Keratinocyte (primary cell): ENCODE measurements at regions not wholly inside any gene's neighbourhood (a gene's known extent, or its start where the extent isn't known, plus 50 kb on each side); places are given as distances from the start of the nearest gene placed in this dataset.

Experiments used
- DNase-seq: peaks from one replicate; pipeline ENCODE4 v3.0.0-alpha.2; 2011; ENCODE audit warnings: low read depth, missing footprints, low spot score
- FAIRE-seq: peaks from 2 replicates; lab custom pipeline; 2011; peaks lifted over from hg19 to GRCh38; lab: Jason Lieb, UNC
- H2AFZ ChIP-seq: 2 replicates; pipeline ENCODE4 v1.6.0; 2012; ENCODE audit warnings: low read length, control low read depth, inconsistent platforms; ENCODE audit not compliant: control insufficient read depth
- H3K27ac ChIP-seq: 2 replicates; pipeline ENCODE4 v1.5.1; 2011; ENCODE audit warnings: low read length; ENCODE audit not compliant: control insufficient read depth, insufficient read depth
- H3K27me3 ChIP-seq: 3 replicates; pipeline ENCODE4 v1.6.0; 2011; ENCODE audit warnings: low read length; ENCODE audit not compliant: control insufficient read depth, insufficient read depth; ENCODE audit errors: extremely low read depth
- H3K36me3 ChIP-seq, 2 experiments: 2 replicates in 1 of 2; 3 replicates in 1 of 2; pipeline ENCODE4 v1.5.1; 2011; ENCODE audit warnings: low read length in 2 of 2, mild to moderate bottlenecking in 1 of 2; ENCODE audit not compliant: control insufficient read depth in 2 of 2, insufficient read depth in 2 of 2; ENCODE audit errors: extremely low read depth in 1 of 2
- H3K4me1 ChIP-seq: 3 replicates; pipeline ENCODE4 v1.5.1; 2011; ENCODE audit warnings: low read length; ENCODE audit not compliant: control insufficient read depth, insufficient read depth; ENCODE audit errors: extremely low read depth
- H3K4me2 ChIP-seq: 3 replicates; pipeline ENCODE4 v1.6.0; 2011; ENCODE audit warnings: low read depth, low read length; ENCODE audit not compliant: control insufficient read depth, insufficient read depth; ENCODE audit errors: extremely low read depth
- H3K4me3 ChIP-seq, 3 experiments: fragments of 200-600 bp in 1 of 3; sonication (generic) in 1 of 3; 2 replicates in 2 of 3; 3 replicates in 1 of 3; pipeline ENCODE4 v1.5.1; 2011 to 2016; ENCODE audit warnings: low read length in 3 of 3, mild to moderate bottlenecking in 3 of 3, control low read depth in 2 of 3, inconsistent platforms in 1 of 3, low read depth in 1 of 3, mixed read lengths in 1 of 3, mixed run types in 1 of 3, moderate library complexity in 1 of 3; ENCODE audit not compliant: control insufficient read depth in 2 of 3, insufficient read depth in 2 of 3; ENCODE audit errors: extremely low read depth in 1 of 3
- H3K79me2 ChIP-seq: 2 replicates; pipeline ENCODE4 v1.6.0; 2012; ENCODE audit warnings: low read length; ENCODE audit not compliant: control insufficient read depth, insufficient read depth
- H3K9ac ChIP-seq: 3 replicates; pipeline ENCODE4 v1.6.0; 2011; ENCODE audit warnings: low read length; ENCODE audit not compliant: control insufficient read depth, insufficient read depth; ENCODE audit errors: extremely low read depth
- H3K9me1 ChIP-seq: 3 replicates; pipeline ENCODE4 v1.6.0; 2011; ENCODE audit warnings: low read length; ENCODE audit not compliant: control insufficient read depth, insufficient read depth; ENCODE audit errors: extremely low read depth
- H3K9me3 ChIP-seq: 2 replicates; pipeline ENCODE4 v1.5.1; 2012; ENCODE audit warnings: low read depth, low read length; ENCODE audit not compliant: control insufficient read depth
- H4K20me1 ChIP-seq: 3 replicates; pipeline ENCODE4 v1.6.0; 2011; ENCODE audit warnings: low read length; ENCODE audit not compliant: control insufficient read depth, insufficient read depth; ENCODE audit errors: extremely low read depth
- EZH2 ChIP-seq: IDR thresholded peaks from one replicate; pipeline ENCODE4 v1.6.1; 2012; ENCODE audit warnings: inconsistent platforms, mild to moderate bottlenecking, low read length, moderate library complexity
- dilution Hi-C: fragments of 300-500 bp; cut with MboI; formaldehyde crosslinking; loops from one replicate; pipeline ENCODE4 v1.7.0; 2020; ENCODE audit warnings: low sequenced_read_pairs; ENCODE audit not compliant: extremely low pct_ligation_motif_present
- TF ChIP-seq, protein P1 (sequence below), 3 experiments: IDR thresholded peaks in 1 of 3; conservative IDR thresholded peaks in 1 of 3; optimal IDR thresholded peaks in 1 of 3; 2 replicates in 2 of 3; 3 replicates in 1 of 3; pipeline versions ENCODE3 to v1.5.1; 2011; ENCODE audit warnings: low read length in 3 of 3, mild to moderate bottlenecking in 3 of 3, moderate library complexity in 2 of 3, control low read depth in 1 of 3, inconsistent platforms in 1 of 3; ENCODE audit not compliant: insufficient read depth in 2 of 3; ENCODE audit errors: extremely low read depth in 1 of 3

DNA sequence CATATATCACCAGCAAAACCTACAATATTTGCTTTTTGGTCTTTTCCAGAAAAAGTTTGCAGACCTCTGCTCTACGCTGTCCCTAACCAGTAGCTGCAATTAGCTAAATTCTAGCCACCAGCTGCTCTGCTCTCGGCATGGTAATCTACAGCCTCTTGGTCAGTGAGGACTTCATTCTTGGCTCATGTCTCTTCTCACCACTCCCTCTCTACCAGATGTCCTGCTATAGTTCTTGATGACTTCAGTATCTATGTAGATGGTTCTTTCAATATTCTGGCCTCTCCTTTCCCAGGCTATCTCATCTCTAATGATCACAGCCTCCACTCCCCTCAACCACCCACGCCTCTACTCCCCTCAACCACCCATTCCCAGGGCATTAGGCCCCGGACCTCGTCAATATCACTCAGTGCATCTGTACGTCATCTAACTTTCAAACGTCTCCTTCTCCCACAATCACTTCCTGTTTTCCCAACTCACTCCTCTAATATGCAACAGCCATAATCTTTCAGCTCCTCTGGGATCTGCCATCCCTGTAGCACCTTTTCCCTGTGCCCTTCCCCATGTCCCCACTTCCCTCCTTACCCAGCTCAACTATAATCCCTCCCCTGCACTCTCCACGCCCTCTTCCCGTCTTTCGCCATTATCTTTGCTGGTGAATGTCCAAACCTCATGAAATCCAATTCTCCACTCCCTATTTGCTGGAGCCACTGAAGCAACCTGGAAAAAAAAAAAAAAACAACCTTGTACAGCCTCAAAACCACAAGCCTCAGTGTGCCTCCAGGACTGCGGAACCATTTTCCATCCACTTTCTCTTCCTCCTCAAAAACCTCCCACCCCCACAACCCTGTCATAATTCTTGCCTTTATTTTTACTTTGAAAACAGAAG is 429.4 kb upstream of the PROK2 start:
- Histone ChIP-seq H3K27ac (no peak overlapping the region), H4K20me1 (no peaks in the 10 kb centered on the region), H2AFZ (no peak overlapping the region), H3K79me2 (no peaks in the 10 kb centered on the region), H3K9me1 (no peaks in the 10 kb centered on the region), H3K4me1 (no peaks in the 10 kb centered on the region), H3K4me2 (no peak overlapping the region), H3K9me3 (no peaks in the 10 kb centered on the region), H3K36me3 (no peaks in the 10 kb centered on the region), H3K27me3 (no peaks in the 10 kb centered on the region), H3K9ac (no peak overlapping the region), H3K4me3 (no peak overlapping the region)
- DNase-seq, result no peak
- no peak for FAIRE-seq
- dilution Hi-C loops, result no loop called here
- no peak for TF ChIP-seq EZH2
- TF ChIP-seq, protein P1, sequence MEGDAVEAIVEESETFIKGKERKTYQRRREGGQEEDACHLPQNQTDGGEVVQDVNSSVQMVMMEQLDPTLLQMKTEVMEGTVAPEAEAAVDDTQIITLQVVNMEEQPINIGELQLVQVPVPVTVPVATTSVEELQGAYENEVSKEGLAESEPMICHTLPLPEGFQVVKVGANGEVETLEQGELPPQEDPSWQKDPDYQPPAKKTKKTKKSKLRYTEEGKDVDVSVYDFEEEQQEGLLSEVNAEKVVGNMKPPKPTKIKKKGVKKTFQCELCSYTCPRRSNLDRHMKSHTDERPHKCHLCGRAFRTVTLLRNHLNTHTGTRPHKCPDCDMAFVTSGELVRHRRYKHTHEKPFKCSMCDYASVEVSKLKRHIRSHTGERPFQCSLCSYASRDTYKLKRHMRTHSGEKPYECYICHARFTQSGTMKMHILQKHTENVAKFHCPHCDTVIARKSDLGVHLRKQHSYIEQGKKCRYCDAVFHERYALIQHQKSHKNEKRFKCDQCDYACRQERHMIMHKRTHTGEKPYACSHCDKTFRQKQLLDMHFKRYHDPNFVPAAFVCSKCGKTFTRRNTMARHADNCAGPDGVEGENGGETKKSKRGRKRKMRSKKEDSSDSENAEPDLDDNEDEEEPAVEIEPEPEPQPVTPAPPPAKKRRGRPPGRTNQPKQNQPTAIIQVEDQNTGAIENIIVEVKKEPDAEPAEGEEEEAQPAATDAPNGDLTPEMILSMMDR (optimal IDR thresholded peaks at IDR 0.05 in 1 of 3, IDR thresholded peaks at IDR 0.05 in 1 of 3, conservative IDR thresholded peaks at IDR 0.05 in 1 of 3; ENCODE audit: extremely low read depth in 1 of 3, insufficient read depth in 2 of 3, low read length in 3 of 3), result no peak

DNA sequence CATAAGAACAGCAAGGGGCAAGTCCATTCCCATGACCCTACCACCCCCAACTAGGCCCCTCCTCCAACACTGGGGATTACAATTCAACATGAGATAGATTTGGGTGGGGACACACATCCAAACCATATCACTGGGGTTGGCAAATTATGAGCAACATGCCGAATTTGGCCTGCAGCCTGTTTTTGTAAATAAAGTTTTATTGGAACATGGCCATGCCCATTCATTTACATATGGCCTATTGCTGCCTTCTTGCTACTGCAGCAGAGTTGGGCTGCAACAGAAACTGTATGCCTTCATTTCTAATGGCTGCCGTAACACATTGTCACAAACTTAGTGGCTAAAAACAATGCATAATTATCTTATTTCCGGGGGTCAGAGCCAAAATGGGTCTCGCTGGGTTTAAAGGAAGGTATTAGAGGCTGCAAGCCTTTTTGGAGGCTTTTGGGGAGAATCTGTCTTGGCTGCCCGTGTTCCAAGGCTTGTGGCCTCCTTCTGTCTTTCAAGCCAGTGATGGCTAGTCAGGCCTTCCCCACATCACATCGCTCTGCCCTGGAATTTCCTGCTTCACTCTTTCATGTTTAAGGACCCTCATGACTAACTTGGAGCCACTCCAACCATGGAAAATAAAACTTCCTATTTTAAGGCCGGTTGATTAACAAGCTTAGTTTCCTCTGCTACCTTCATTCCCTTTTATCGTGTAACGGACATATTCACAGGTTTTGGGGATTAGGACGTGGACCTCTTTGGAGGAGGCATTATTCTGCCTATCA is 428.5 kb upstream of the PROK2 start:
- no peaks in the 10 kb centered on the region for H3K27me3 ChIP-seq
- H3K4me2 ChIP-seq, result no peak overlapping the region
- H3K9me1 ChIP-seq, result no peaks in the 10 kb centered on the region
- no peak for DNase-seq
- no peaks in the 10 kb centered on the region for H4K20me1 ChIP-seq
- H3K9ac ChIP-seq, result no peak overlapping the region
- H3K79me2 ChIP-seq, result no peaks in the 10 kb centered on the region
- dilution Hi-C loops, result no loop called here
- no peaks in the 10 kb centered on the region for H3K4me1 ChIP-seq
- H2AFZ ChIP-seq, result no peak overlapping the region
- TF ChIP-seq, protein P1 (optimal IDR thresholded peaks at IDR 0.05 in 1 of 3, IDR thresholded peaks at IDR 0.05 in 1 of 3, conservative IDR thresholded peaks at IDR 0.05 in 1 of 3; ENCODE audit: extremely low read depth in 1 of 3, insufficient read depth in 2 of 3, low read length in 3 of 3), result no peak
- no peak for TF ChIP-seq EZH2
- no peak overlapping the region for H3K27ac ChIP-seq
- H3K9me3 ChIP-seq, result no peaks in the 10 kb centered on the region
- no peak for FAIRE-seq
- H3K4me3 ChIP-seq, result no peak overlapping the region
- no peaks in the 10 kb centered on the region for H3K36me3 ChIP-seq
